Stromal cell of bone marrow (primary cell): ENCODE measurements at regions not wholly inside any gene's neighbourhood (a gene's known extent, or its start where the extent isn't known, plus 50 kb on each side); places are given as distances from the start of the nearest gene placed in this dataset.
A peak's percentile ranks its signal among the peaks of the same experiment; 100 is the strongest.

Experiments
- DNase-seq: peaks from one replicate; pipeline ENCODE4 v3.0.0-alpha.2; 2012; ENCODE audit warnings: low read depth

DNA sequence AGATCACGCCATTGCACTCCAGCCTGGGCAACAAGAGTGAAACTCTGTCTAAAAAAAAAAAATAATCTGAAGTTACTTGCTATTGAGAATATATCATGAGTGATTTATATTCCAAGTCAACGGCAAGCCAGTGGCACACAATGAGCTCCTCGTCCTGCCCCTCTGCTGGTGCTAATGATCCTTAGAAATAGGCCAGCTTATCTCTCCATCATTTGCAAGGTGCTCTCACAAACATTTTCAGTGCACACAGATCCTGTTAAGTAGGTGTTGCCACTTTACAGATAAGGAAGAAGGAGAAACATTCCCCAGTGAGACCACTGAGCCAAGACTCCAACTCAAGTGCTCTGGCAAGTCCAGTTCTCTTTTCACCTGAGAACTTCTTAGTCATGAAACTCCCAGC, 91.3 kb upstream of the GPR45 start:
- no peak for DNase-seq

- DNase-seq = no peak
Observed at GRCh38 chr2:105154119-105154818, 87.3 kb upstream of the GPR45 start.

DNA sequence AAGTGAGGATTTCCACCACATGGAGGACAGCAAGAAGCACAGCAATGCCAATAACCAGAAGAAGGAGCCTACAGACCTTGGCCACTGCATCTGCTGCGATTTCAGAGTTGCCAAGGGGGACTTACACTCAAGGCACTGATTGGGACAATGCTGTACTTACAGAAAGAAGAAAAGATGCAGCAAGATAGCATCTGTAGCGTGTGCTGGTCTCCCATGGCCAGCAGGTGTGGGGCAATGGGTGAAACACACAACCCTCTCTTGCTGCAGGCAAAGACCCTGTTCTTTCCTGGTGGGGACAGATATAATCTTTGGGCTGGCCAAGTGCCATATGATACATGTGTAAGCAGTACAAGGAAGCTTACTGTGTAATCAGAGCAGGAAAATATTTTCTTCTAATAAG, 85.4 kb upstream of the GPR45 start:
- DNase-seq = no peak

- DNase-seq = no peak
Observed at GRCh38 chr2:105158002-105158401, 83.5 kb upstream of the GPR45 start.

DNA sequence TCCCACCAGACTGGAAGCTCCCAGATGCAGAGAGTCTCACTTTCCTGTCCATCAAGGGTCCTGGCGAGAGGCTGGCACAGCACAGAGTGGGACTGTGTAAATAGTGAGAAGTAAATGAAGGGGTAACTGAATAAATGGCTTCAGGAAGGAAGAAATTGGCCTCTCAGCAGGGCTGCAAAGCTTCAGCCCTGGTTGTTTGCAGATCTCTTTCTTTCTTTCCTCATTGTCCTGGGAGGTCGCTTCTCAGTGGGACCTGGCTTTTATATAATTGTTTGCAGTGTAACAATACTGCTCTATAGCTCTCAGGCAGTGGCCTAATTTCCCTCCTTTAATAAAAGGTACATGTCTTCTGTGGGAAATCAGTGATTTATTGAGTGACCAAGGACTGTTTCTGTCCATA, 74.9 kb upstream of the GPR45 start:
- no peak for DNase-seq

- DNase-seq = no peak
Observed at GRCh38 chr2:105168543-105168942, 73.0 kb upstream of the GPR45 start.

DNA sequence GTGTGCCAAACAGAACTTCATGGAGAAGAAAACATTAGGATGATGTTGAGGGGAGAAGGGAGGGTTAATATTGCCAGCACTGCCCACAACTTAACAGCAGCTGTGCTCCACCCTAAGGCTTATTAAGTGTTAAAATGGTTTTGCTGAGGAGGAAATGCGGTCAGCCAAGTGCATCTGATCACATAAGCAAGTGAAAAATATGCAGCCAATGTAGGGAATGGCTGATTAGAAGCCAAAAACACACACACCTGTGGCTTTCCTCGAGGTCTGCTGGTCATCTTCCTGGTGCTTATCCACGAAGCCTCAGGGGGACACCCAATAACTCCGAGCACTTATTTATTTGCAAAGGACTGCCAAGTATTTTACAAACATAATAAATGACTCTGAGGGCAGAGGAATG, 66.3 kb upstream of the GPR45 start:
- DNase-seq = no peak

DNA sequence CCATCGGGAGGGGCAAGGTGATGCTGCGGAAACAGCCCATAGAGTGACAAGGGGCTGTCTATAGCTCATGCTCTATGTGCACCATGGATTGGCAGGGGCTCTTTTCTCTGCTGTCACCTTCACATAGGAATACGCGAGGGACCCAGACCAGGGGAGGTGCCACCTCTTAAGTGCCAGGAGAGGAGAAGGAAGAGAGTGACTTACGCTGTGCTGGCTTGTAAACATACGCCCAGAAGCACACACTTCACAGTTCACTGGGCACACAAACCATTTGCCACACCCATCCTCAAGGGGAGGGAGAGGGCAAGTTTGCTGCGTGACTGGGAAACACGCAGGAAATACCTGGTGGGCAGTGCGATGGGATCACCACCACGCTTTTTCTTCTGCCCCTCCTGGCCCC, 65.1 kb upstream of the GPR45 start:
- no peak for DNase-seq

DNA sequence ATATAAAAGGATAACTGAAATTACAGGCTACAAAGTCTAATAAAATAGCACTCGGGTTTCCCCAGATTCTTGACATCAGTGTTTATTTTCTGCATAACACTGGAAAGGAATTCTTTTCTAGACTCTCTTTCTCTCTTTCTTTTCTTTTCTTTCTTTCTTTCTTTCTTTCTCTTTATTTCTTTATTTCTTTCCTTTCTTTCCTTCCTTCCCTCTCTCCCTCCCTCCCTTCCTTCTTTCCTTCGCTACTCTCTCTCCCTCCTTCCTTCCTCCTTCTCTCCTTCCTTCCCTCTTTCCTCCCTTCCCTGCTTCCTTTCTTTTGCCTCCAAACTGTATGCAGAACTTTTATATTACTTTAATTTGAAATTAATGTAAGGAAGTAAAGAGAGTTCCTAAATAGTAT, 64.5 kb upstream of the GPR45 start:
- no peak for DNase-seq

- no peak for DNase-seq
Observed at GRCh38 chr2:105177536-105178254, 63.8 kb upstream of the GPR45 start.

- peak; percentile 43 for DNase-seq
Observed at GRCh38 chr2:105179469-105180372, 61.8 kb upstream of the GPR45 start.

- DNase-seq = no peak
Observed at GRCh38 chr2:105180491-105180972, 61.0 kb upstream of the GPR45 start.

- no peak for DNase-seq
Observed at GRCh38 chr2:105181282-105181681, 60.3 kb upstream of the GPR45 start.

GRCh38 chr2:105183555-105184323, 57.8 kb upstream of the GPR45 start:
- DNase-seq = no peak

DNA sequence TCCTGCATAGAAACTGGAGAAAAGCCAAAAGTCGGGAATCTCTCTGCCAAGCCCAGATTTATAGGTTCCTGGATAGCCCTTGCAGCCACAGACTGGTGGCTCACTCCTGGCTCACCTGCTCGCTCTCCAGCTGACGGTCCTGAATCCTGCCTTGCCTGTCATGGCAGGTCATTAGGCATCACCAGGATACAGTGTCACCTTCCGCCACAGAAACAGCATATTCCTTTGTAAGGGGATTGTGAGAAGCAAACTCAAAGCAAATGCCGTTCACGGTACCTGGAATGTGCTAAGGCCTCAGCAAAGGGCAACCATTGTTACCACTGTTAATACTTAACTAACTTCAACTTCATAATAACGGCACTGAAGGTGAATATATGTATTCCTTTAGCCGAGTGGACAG, 57.1 kb upstream of the GPR45 start:
- DNase-seq = no peak

DNA sequence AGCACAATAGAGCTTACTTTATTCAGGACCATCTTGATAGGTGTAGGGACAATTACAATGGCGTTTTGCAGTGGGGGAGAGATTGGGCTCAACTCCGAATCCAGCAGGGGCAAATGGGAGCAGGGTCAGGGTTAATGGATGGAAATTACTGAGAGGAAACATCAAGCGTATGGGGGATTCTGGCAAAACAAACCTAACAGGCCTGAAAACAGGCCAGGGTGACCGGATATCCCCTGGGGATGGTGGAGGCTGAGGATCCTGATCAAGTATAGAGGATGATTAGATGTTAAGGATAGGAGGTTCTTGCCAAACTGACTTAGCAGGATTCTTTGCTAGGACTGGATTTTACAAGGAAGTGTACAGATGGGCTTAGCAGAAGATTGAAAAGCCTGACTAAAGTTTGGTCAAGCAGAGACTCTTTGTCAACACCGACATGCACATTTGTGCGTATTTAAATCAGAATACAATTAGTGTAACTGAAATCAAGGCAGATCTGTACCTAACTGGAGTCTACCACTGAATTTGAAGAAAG, 54.5 kb upstream of the GPR45 start:
- no peak for DNase-seq

GRCh38 chr2:105187531-105187930, 54.0 kb upstream of the GPR45 start:
- no peak for DNase-seq

DNA sequence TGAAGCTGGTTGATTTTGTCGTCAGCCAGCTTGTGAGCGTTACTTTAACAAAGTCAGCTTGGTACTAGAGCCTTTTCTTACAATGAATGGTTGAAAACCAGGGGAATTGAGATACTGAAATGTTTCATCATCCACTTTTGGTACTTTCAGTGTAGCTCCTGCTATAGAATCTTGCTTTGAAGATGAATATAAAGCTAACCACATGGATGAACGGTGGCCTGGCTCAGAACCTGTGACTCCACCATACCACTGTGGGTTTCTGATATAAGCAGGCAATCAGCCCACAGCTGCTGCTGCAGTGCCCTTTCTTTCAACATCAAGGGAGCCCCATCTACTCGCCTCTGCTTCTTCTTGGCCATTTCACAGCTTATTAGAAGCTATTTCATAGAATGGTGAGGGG, 53.2 kb upstream of the GPR45 start:
- DNase-seq = no peak
